ENCODE measurements at regions not wholly inside any gene's neighbourhood (a gene's known extent, or its start where the extent isn't known, plus 50 kb on each side); places are given as distances from the start of the nearest gene placed in this dataset.
A peak's percentile ranks its signal among the peaks of the same experiment; 100 is the strongest.

DNA sequence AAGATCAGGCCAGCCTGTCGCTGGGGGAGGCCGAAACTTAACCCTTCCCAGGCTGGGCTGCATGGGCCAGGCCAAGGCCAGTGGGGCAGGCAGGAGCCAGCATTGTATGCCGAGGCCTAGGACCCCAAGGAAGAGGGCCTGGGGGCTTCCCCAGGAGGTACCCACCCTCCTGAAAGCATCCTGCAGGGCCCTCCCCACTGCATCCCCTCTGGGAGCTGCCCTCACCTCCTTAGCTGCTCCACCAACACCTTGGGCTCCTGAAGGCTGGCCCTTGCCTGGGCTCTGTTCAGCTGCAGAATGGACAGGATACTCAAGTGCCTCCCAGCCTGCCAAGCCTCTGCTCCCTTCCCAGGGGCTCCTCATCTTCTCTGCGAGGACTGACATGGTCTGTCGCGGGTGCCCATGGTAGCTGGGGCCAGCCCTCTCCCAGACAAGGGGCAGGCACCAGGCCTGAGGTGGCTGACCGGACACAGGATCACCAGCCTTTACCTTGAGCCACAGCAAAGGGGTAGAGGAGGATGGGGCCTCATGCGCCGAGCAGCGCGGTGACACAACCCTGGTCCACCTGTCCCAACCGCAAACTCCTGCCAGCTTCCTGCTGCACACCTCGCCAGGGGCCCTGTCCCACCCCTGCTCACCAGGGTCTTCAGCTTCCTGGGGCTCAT, 94.2 kb downstream of the MICALL2 start:
- Histone ChIP-seq H3K27ac (no peak overlapping the region), H3K4me2 (no peak overlapping the region), H3K4me1 (peaks cover 54% of the 10 kb centered on the region), H3K4me3 (no peak overlapping the region), H3K27me3 (no peaks in the 10 kb centered on the region), H4K20me1 (no peaks in the 10 kb centered on the region), H3K9me3 (0 out of 2 replicates have a peak, but pooled peaks cover 5% of the 10 kb centered on the region), H3K36me3 (no peaks in the 10 kb centered on the region), H3K9ac (no peak overlapping the region)
- TF ChIP-seq Cebpa-rat (IDR thresholded peaks at IDR 0.05), result no peak

DNA sequence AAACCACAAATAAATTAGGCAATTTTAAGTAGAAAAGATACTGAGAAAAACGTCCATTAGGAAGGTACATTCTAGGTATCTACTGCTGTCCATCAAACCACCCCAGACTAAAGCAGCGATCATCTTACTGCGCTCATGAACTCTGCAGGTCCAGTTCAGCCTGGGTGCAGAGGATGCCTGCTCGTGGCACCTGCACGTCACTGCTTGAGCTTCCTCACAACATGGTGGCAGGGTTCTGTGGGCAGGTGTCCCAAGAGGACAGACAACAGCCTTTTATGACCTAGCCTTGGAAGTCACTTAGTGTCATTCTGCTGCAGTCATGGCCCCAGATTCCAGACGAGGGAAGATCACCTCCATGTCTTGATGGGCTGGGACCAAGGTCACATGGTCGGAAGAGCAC, 93.4 kb downstream of the MICALL2 start:
- Histone ChIP-seq H3K9ac (no peak overlapping the region), H4K20me1 (no peaks in the 10 kb centered on the region), H3K9me3 (0 out of 2 replicates have a peak, but pooled peaks cover 5% of the 10 kb centered on the region), H3K36me3 (no peaks in the 10 kb centered on the region), H3K27me3 (no peaks in the 10 kb centered on the region), H3K4me1 (peaks cover 54% of the 10 kb centered on the region), H3K4me2 (peak overlapping the region; percentile 96; the same call in 1 of the 2 replicates), H3K27ac (no peak overlapping the region), H3K4me3 (no peak overlapping the region)
- no peak for TF ChIP-seq Cebpa-rat (IDR thresholded peaks at IDR 0.05)

DNA sequence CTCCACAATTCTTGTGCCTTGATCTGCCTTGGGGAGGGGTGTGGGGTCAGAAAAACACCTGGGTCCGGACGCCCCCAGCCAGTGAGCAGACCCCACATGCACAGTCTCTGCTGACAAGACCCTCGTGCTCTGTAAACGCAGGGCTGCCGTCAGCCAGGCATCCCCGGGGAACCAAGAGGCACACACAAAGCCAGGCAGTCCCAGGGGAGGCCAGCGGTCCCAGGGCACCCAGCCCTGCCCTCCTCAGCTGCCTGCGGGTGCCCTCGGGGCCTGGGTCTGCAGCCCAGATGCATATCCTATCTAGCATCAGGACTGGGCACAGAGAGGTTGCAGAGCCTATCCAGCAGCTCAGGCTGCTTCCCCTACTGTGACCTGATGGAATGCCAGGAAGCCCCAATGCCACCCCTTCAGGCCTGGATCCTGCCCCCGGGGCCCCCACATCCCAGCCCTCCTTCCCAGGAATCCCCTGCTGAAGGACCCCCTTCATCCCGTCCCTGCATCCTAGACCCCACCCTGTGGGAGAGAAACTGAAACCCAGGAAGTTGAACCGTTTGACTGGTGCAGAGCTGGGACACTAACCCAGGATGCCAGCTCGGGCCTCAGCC, 92.4 kb downstream of the MICALL2 start:
- no peaks in the 10 kb centered on the region for H4K20me1 ChIP-seq
- peak overlapping the region; percentile 96 for H3K4me2 ChIP-seq
- H3K36me3 ChIP-seq, result no peaks in the 10 kb centered on the region
- H3K27me3 ChIP-seq, result no peaks in the 10 kb centered on the region
- peaks cover 58% of the 10 kb centered on the region for H3K4me1 ChIP-seq
- H3K9me3 ChIP-seq, result 0 out of 2 replicates have a peak, but pooled peaks cover 5% of the 10 kb centered on the region
- peak overlapping the region; percentile 58; the same call in 1 of the 2 replicates for H3K27ac ChIP-seq
- 0 out of 2 replicates have a peak overlapping the region, but pooled peaks have one; percentile 16 for H3K4me3 ChIP-seq
- no peak for TF ChIP-seq Cebpa-rat (IDR thresholded peaks at IDR 0.05)
- H3K9ac ChIP-seq, result no peak overlapping the region; the same call in 1 of the 2 replicates

GRCh38 chr7:1367501-1368183, 91.6 kb downstream of the MICALL2 start:
- no peaks in the 10 kb centered on the region for H4K20me1 ChIP-seq
- H3K4me1 ChIP-seq, result peaks cover 58% of the 10 kb centered on the region
- no peak for TF ChIP-seq Cebpa-rat (IDR thresholded peaks at IDR 0.05)
- H3K27ac ChIP-seq, result peak overlapping the region; percentile 58; the same call in 1 of the 2 replicates
- peak overlapping the region; percentile 34; the same call in 1 of the 2 replicates for H3K9ac ChIP-seq
- 0 out of 2 replicates have a peak overlapping the region, but pooled peaks have one; percentile 58 for H3K4me3 ChIP-seq
- peak overlapping the region; percentile 96 for H3K4me2 ChIP-seq
- H3K36me3 ChIP-seq, result no peaks in the 10 kb centered on the region
- 0 out of 2 replicates have a peak, but pooled peaks cover 5% of the 10 kb centered on the region for H3K9me3 ChIP-seq
- H3K27me3 ChIP-seq, result no peaks in the 10 kb centered on the region

GRCh38 chr7:1368184-1368681, 91.0 kb downstream of the MICALL2 start:
- H4K20me1 ChIP-seq, result no peaks in the 10 kb centered on the region
- H3K9me3 ChIP-seq, result 0 out of 2 replicates have a peak, but pooled peaks cover 5% of the 10 kb centered on the region
- H3K4me2 ChIP-seq, result peak overlapping the region; percentile 96
- no peak for TF ChIP-seq Cebpa-rat (IDR thresholded peaks at IDR 0.05)
- H3K4me1 ChIP-seq, result peaks cover 58% of the 10 kb centered on the region
- no peaks in the 10 kb centered on the region for H3K27me3 ChIP-seq
- peak overlapping the region; percentile 58; the same call in 1 of the 2 replicates for H3K27ac ChIP-seq
- H3K4me3 ChIP-seq, result peak overlapping the region; percentile 58
- H3K36me3 ChIP-seq, result no peaks in the 10 kb centered on the region
- peak overlapping the region; percentile 57; the same call in 1 of the 2 replicates for H3K9ac ChIP-seq

DNA sequence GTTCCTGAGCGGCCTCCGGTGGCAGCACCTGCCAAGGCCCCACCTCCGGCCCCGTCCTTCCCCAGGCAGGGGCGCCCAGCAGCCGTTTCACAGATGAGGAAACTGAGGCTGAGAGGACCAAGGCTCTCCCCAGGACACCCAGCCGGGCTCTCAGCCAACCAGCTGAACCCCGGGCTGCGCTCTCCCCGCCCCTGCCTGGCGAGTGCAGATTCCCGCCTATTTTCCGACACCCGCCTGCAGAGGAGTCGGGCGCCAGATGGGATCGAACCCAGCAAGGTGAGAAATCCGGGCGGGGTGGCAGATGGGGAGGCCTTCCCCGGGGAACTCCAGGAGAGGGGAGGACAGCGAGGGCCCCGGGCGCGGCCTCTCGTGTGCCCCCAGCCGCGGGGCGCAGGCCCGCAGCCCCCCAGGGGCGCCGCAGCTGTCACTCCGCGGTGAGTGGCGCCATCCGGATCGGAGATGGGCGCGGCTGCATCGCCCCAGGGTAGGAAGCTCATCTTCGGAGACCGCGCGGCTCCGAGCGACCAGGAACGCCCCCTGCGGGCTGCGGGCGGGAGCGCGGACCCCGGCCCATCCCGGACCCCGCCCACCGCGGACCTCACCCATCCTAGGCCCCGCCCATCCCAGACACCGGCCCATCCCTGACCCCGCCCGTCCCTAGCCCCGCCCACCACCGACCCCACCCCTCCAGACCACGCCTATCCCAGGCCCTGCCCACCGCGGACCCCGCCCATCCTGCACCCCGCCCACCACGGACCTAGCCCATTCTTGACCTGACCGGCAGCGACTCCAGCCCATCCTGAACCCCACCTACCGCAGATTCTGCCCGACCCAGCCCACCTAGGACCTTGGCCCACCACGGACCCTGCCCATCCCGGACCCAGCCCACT, 90.3 kb downstream of the MICALL2 start:
- Histone ChIP-seq H3K4me2 (peak overlapping the region; percentile 96), H3K9ac (peak overlapping the region; percentile 57; the same call in 1 of the 2 replicates), H3K36me3 (no peaks in the 10 kb centered on the region), H3K9me3 (0 out of 2 replicates have a peak, but pooled peaks cover 5% of the 10 kb centered on the region), H3K4me1 (peaks cover 64% of the 10 kb centered on the region), H3K27ac (peak overlapping the region; percentile 58; the same call in 1 of the 2 replicates), H3K27me3 (no peaks in the 10 kb centered on the region), H3K4me3 (peak overlapping the region; percentile 58), H4K20me1 (no peaks in the 10 kb centered on the region)
- no peak for TF ChIP-seq Cebpa-rat (IDR thresholded peaks at IDR 0.05)

GRCh38 chr7:1369916-1370657, 89.2 kb downstream of the MICALL2 start:
- no peak overlapping the region for H3K9ac ChIP-seq
- H3K4me2 ChIP-seq, result peak overlapping the region; percentile 96
- no peaks in the 10 kb centered on the region for H3K27me3 ChIP-seq

DNA sequence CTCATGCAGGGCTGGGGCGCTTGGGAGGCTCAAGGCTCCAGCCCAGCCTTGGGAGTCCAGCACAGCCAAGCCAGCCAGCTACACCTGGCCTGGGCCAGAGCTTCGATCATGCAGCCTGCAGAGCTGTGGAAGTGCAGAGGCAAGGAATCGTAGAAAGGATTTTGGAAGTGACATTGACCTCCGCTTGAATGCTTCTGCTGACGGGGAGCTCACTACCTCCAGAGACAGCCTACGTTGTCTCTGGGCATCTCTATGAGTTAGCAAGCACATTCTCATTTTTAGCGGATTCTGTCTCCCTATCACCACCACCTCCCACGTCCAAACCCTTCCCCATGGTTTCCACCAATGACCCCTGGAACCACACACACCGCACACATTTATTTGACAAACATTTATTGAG, 88.5 kb downstream of the MICALL2 start:
- Histone ChIP-seq H3K4me2 (no peak overlapping the region; the same call in 1 of the 2 replicates), H3K4me3 (no peak overlapping the region), H4K20me1 (no peaks in the 10 kb centered on the region), H3K9me3 (0 out of 2 replicates have a peak, but pooled peaks cover 5% of the 10 kb centered on the region), H3K27ac (no peak overlapping the region), H3K36me3 (no peaks in the 10 kb centered on the region), H3K27me3 (no peaks in the 10 kb centered on the region), H3K4me1 (peaks cover 75% of the 10 kb centered on the region), H3K9ac (no peak overlapping the region)
- no peak for TF ChIP-seq Cebpa-rat (IDR thresholded peaks at IDR 0.05)

More at GRCh38 chr7:1369916-1370657, 89.2 kb downstream of the MICALL2 start:
- peaks cover 75% of the 10 kb centered on the region for H3K4me1 ChIP-seq
- H3K4me3 ChIP-seq, result no peak overlapping the region
- TF ChIP-seq Cebpa-rat (IDR thresholded peaks at IDR 0.05), result no peak
- H3K27ac ChIP-seq, result no peak overlapping the region
- no peaks in the 10 kb centered on the region for H4K20me1 ChIP-seq
- H3K36me3 ChIP-seq, result no peaks in the 10 kb centered on the region
- 0 out of 2 replicates have a peak, but pooled peaks cover 5% of the 10 kb centered on the region for H3K9me3 ChIP-seq
